Kidney (tissue), 13 donors: ENCODE measurements at regions not wholly inside any gene's neighbourhood (a gene's known extent, or its start where the extent isn't known, plus 50 kb on each side); places are given as distances from the start of the nearest gene placed in this dataset.
A peak's percentile ranks its signal among the peaks of the same experiment; 100 is the strongest.

Experiments used
- DNase-seq, 5 donors: peaks; one replicate each; pipeline ENCODE4 v3.0.0-alpha.2; 2013 to 2020
- FAIRE-seq: peaks from 2 replicates; lab custom pipeline; 2012; peaks lifted over from hg19 to GRCh38; lab: Jason Lieb, UNC
- H3K27ac ChIP-seq, 2 donors: one replicate each; pipeline ENCODE4 v1.7.0; 2013; ENCODE audit warnings: low read depth in 2 of 2, low read length in 2 of 2, inconsistent platforms in 1 of 2
- H3K27me3 ChIP-seq: one replicate; pipeline ENCODE4 v1.7.1; 2013; ENCODE audit warnings: low read length, inconsistent platforms; ENCODE audit not compliant: control insufficient read depth, insufficient read depth
- H3K36me3 ChIP-seq, 3 donors: one replicate each; pipeline versions ENCODE4 v1.7.0 to v1.7.1; 2013; ENCODE audit warnings: low read length in 3 of 3, control low read depth in 1 of 3, inconsistent platforms in 1 of 3; ENCODE audit not compliant: insufficient read depth in 3 of 3, control insufficient read depth in 2 of 3
- H3K4me1 ChIP-seq, 3 donors: one replicate each; pipeline versions ENCODE4 v1.7.0 to v1.7.1; 2013; ENCODE audit warnings: low read length in 3 of 3, inconsistent platforms in 1 of 3, low read depth in 1 of 3; ENCODE audit not compliant: control insufficient read depth in 2 of 3, insufficient read depth in 2 of 3
- H3K4me3 ChIP-seq, 3 donors: one replicate each; pipeline versions ENCODE4 v1.7.0 to v1.8.1; 2013; ENCODE audit warnings: low read length in 3 of 3, control low read depth in 1 of 3, inconsistent platforms in 1 of 3
- H3K9ac ChIP-seq, 3 donors: one replicate each; pipeline versions ENCODE4 v1.7.0 to v1.7.1; 2013; ENCODE audit warnings: low read length in 3 of 3, control low read depth in 1 of 3, inconsistent platforms in 1 of 3
- H3K9me3 ChIP-seq, 3 donors: one replicate each; pipeline versions ENCODE4 v1.7.0 to v1.7.1; 2013; ENCODE audit warnings: low read length in 3 of 3, control low read depth in 1 of 3, inconsistent platforms in 1 of 3; ENCODE audit not compliant: control insufficient read depth in 2 of 3, insufficient read depth in 1 of 3
- intact Hi-C: fragments of 100-400 bp; cut with DNase I; formaldehyde crosslinking; loops from one replicate; pipeline ENCODE4 v1.11.1; 2022
- TF ChIP-seq, protein P1 (sequence below): IDR thresholded peaks from 3 replicates; pipeline ENCODE4 v1.5.1; 2012; ENCODE audit warnings: mild to moderate bottlenecking, moderate library complexity, borderline replicate concordance; ENCODE audit not compliant: insufficient read depth; ENCODE audit errors: extremely low read depth
- donor health status: control.
- donor health status: control.
- donor health status: control.
- donor health status: control.
- donor health status: control.
- donor health status: DM: yes; HTN: yes; CAD: no.
- donor health status: Normal renal cell carcinoma (clear cell type).

- Histone ChIP-seq H3K27me3 (no peaks in the 10 kb centered on the region), H3K4me1 (no peaks in the 10 kb centered on the region), H3K36me3 (no peaks in the 10 kb centered on the region), H3K27ac (no peak overlapping the region), H3K9me3 (no peaks in the 10 kb centered on the region), H3K4me3 (no peak overlapping the region), H3K9ac (no peak overlapping the region)
- FAIRE-seq (no peak), DNase-seq (peak in 1 of 5 donors; percentile 17)
- intact Hi-C loops = no loop called here
- TF ChIP-seq, protein P1, sequence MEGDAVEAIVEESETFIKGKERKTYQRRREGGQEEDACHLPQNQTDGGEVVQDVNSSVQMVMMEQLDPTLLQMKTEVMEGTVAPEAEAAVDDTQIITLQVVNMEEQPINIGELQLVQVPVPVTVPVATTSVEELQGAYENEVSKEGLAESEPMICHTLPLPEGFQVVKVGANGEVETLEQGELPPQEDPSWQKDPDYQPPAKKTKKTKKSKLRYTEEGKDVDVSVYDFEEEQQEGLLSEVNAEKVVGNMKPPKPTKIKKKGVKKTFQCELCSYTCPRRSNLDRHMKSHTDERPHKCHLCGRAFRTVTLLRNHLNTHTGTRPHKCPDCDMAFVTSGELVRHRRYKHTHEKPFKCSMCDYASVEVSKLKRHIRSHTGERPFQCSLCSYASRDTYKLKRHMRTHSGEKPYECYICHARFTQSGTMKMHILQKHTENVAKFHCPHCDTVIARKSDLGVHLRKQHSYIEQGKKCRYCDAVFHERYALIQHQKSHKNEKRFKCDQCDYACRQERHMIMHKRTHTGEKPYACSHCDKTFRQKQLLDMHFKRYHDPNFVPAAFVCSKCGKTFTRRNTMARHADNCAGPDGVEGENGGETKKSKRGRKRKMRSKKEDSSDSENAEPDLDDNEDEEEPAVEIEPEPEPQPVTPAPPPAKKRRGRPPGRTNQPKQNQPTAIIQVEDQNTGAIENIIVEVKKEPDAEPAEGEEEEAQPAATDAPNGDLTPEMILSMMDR = no peak
Observed at GRCh38 chr4:16351161-16351560, 124.9 kb upstream of the TAPT1 start.

DNA sequence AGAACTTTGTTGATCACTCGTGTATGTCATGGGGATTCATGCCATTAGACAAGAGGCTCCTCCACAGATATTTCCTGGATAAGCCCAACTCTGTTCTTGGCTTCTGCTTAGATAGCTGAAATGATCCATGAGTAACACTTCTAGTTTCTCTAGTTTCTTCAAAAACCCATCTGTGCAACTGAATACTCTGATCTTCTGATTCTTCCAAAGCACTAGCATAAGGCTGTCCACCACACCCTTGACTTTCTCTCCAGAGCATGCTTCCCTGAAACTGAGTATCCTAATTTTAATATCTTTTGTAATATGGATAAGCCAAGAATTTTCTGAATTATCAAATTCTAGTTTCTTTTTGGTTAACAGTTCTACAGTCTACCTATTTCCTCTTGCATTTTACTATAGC lies 118.6 kb upstream of the TAPT1 start:
- TF ChIP-seq, protein P1 = no peak
- DNase-seq (no peak), FAIRE-seq (no peak)

GRCh38 chr4:16337936-16338335 lies 111.7 kb upstream of the TAPT1 start:
- intact Hi-C loops = no loop called here
- no peaks in the 10 kb centered on the region for H3K9me3 ChIP-seq
- no peaks in the 10 kb centered on the region for H3K36me3 ChIP-seq
- TF ChIP-seq, protein P1 = no peak
- H3K27ac ChIP-seq = no peak overlapping the region
- H3K9ac ChIP-seq = no peak overlapping the region
- no peak overlapping the region for H3K4me3 ChIP-seq
- DNase-seq (no peak), FAIRE-seq (no peak)
- no peaks in the 10 kb centered on the region for H3K27me3 ChIP-seq
- H3K4me1 ChIP-seq = peaks cover 0 to 3% (median 0%) of the 10 kb centered on the region in 3 donors

More for the DNA sequence above, 118.6 kb upstream of the TAPT1 start:
- intact Hi-C loops = no loop called here
- no peak overlapping the region for H3K9ac ChIP-seq
- H3K36me3 ChIP-seq = no peaks in the 10 kb centered on the region
- no peak overlapping the region for H3K27ac ChIP-seq
- H3K4me1 ChIP-seq = no peaks in the 10 kb centered on the region
- H3K9me3 ChIP-seq = no peaks in the 10 kb centered on the region
- H3K27me3 ChIP-seq = no peaks in the 10 kb centered on the region
- H3K4me3 ChIP-seq = no peak overlapping the region

DNA sequence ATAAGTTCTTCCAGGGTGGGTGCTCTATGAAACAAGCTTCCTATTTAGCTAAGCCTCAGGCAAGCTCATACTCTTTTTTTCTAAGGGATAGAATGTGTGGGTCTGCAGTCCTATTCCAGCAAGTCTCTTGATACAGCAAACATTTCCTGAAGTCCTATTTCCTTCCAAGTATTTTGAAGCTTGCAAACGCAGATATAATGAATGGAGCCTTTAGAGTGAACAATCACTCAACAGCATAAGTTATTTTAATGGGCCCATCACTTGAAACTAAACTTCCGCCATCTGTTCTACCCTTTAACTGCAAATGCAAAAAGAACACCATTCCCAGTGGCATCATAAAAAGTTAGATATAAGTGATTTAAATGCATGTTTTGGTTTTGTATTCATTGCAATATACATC lies 108.3 kb upstream of the TAPT1 start:
- peaks cover 0 to 3% (median 0%) of the 10 kb centered on the region in 3 donors for H3K4me1 ChIP-seq
- no peaks in the 10 kb centered on the region for H3K36me3 ChIP-seq
- TF ChIP-seq, protein P1 = no peak
- no peaks in the 10 kb centered on the region for H3K27me3 ChIP-seq
- H3K9ac ChIP-seq = no peak overlapping the region
- H3K4me3 ChIP-seq = no peak overlapping the region
- FAIRE-seq (no peak), DNase-seq (peak in 2 of 5 donors; percentile 68 to 89)
- H3K27ac ChIP-seq = no peak overlapping the region
- intact Hi-C loops = no loop called here
- no peaks in the 10 kb centered on the region for H3K9me3 ChIP-seq
